HEK293 (cell line): ENCODE measurements at regions not wholly inside any gene's neighbourhood (a gene's known extent, or its start where the extent isn't known, plus 50 kb on each side); places are given as distances from the start of the nearest gene placed in this dataset.
A peak's percentile ranks its signal among the peaks of the same experiment; 100 is the strongest.

ENCODE experiments used
- CTCF ChIA-PET: fragments of 350-600 bp; formaldehyde crosslinking; extraction: SDS; loops from one replicate; lab custom pipeline; 2021; ENCODE audit warnings: antibody characterized with exemption; lab: Yijun Ruan, JAX
- POLR2A ChIA-PET: fragments of 300-600 bp; formaldehyde crosslinking; extraction: SDS; loops from one replicate; lab custom pipeline; 2020; ENCODE audit warnings: antibody characterized with exemption, inconsistent platforms; lab: Yijun Ruan, JAX
- H3K27ac ChIP-seq: fragments of 200-500 bp; sonication (Bioruptor generic); 2 replicates; pipeline ENCODE4 v1.5.1; 2014; ENCODE audit warnings: low read depth, low read length, control low read depth, inconsistent platforms; ENCODE audit errors: extremely low read depth
- H3K36me3 ChIP-seq, 2 experiments: fragments of 200-500 bp in 1 of 2; sonication (Bioruptor generic) in 1 of 2; 1 replicate in 1 of 2; 2 replicates in 1 of 2; pipeline ENCODE4 v1.5.1; 2014 to 2017; ENCODE audit warnings: inconsistent platforms in 2 of 2, low read length in 2 of 2; ENCODE audit not compliant: control insufficient read depth in 2 of 2, insufficient read depth in 1 of 2
- H3K4me1 ChIP-seq: fragments of 200-500 bp; sonication (Bioruptor generic); 2 replicates; pipeline ENCODE4 v1.5.1; 2014; ENCODE audit warnings: mild to moderate bottlenecking, low read length, inconsistent platforms; ENCODE audit not compliant: control insufficient read depth, insufficient read depth
- H3K4me3 ChIP-seq: 2 replicates; pipeline ENCODE4 v1.5.1; 2011; ENCODE audit warnings: low read depth, mild to moderate bottlenecking, control low read depth, low read length, moderate library complexity
- H3K9me3 ChIP-seq: fragments of 200-500 bp; sonication (Bioruptor generic); 2 replicates; pipeline ENCODE4 v1.5.1; 2014; ENCODE audit warnings: low read depth, low read length, inconsistent platforms; ENCODE audit not compliant: control insufficient read depth, insufficient read depth
- KLF8 ChIP-seq: fragments of 450-650 bp; formaldehyde crosslinking; IDR thresholded peaks from 2 replicates; pipeline ENCODE4 v1.5.1; 2016; ENCODE audit warnings: missing biosample characterization, missing genetic modification characterization
- MEIS1 ChIP-seq: sonication (generic); formaldehyde crosslinking; IDR thresholded peaks from 2 replicates; pipeline ENCODE4 v1.8.1; 2022; ENCODE audit warnings: missing genetic modification reagents, mild to moderate bottlenecking, borderline replicate concordance
- RBAK ChIP-seq: fragments of 450-650 bp; formaldehyde crosslinking; IDR thresholded peaks from 2 replicates; pipeline ENCODE4 v1.5.1; 2016; ENCODE audit warnings: missing biosample characterization, missing genetic modification characterization
- SP7 ChIP-seq: fragments of 450-650 bp; formaldehyde crosslinking; IDR thresholded peaks from 2 replicates; pipeline ENCODE4 v1.5.1; 2016; ENCODE audit warnings: missing biosample characterization, missing genetic modification characterization
- YY1 ChIP-seq: fragments of 450-650 bp; formaldehyde crosslinking; IDR thresholded peaks from 2 replicates; pipeline ENCODE4 v1.5.1; 2018; ENCODE audit warnings: missing biosample characterization, missing genetic modification characterization
- ZBTB1 ChIP-seq: fragments of 450-650 bp; formaldehyde crosslinking; IDR thresholded peaks from 2 replicates; pipeline ENCODE4 v1.5.1; 2016; ENCODE audit warnings: missing biosample characterization, missing genetic modification characterization
- ZNF146 ChIP-seq: fragments of 450-650 bp; formaldehyde crosslinking; IDR thresholded peaks from 2 replicates; pipeline ENCODE4 v1.5.1; 2016; ENCODE audit warnings: missing biosample characterization, missing genetic modification characterization
- ZNF16 ChIP-seq: fragments of 450-650 bp; formaldehyde crosslinking; IDR thresholded peaks from 2 replicates; pipeline ENCODE4 v1.5.1; 2016; ENCODE audit warnings: low read depth, missing biosample characterization, missing genetic modification characterization
- ZNF202 ChIP-seq: fragments of 450-650 bp; formaldehyde crosslinking; IDR thresholded peaks from 2 replicates; pipeline ENCODE4 v1.5.1; 2016; ENCODE audit warnings: missing biosample characterization, missing genetic modification characterization, borderline replicate concordance
- ZNF214 ChIP-seq: fragments of 450-650 bp; formaldehyde crosslinking; IDR thresholded peaks from 2 replicates; pipeline ENCODE4 v1.5.1; 2017; ENCODE audit warnings: missing biosample characterization, mild to moderate bottlenecking, missing genetic modification characterization, borderline replicate concordance
- ZNF311 ChIP-seq: fragments of 450-650 bp; formaldehyde crosslinking; IDR thresholded peaks from 2 replicates; pipeline ENCODE4 v1.5.1; 2017; ENCODE audit warnings: missing biosample characterization, missing genetic modification characterization, borderline replicate concordance
- ZNF335 ChIP-seq: fragments of 450-650 bp; formaldehyde crosslinking; conservative IDR thresholded peaks from 2 replicates; pipeline ENCODE4 v1.5.1; 2016; ENCODE audit warnings: missing biosample characterization, missing genetic modification characterization
- ZNF423 ChIP-seq: fragments of 450-650 bp; formaldehyde crosslinking; IDR thresholded peaks from 2 replicates; pipeline ENCODE4 v1.5.1; 2016; ENCODE audit warnings: missing biosample characterization, missing genetic modification characterization
- ZNF426 ChIP-seq: fragments of 450-650 bp; formaldehyde crosslinking; IDR thresholded peaks from 2 replicates; pipeline ENCODE4 v1.5.1; 2017; ENCODE audit warnings: missing biosample characterization, missing genetic modification characterization, mild to moderate bottlenecking, inconsistent platforms, moderate library complexity
- ZNF544 ChIP-seq: fragments of 450-650 bp; formaldehyde crosslinking; IDR thresholded peaks from 2 replicates; pipeline ENCODE4 v1.5.0; 2017; ENCODE audit warnings: missing biosample characterization, missing genetic modification characterization
- ZNF555 ChIP-seq: fragments of 450-650 bp; formaldehyde crosslinking; conservative IDR thresholded peaks from 2 replicates; pipeline ENCODE4 v1.5.1; 2017; ENCODE audit warnings: missing biosample characterization, mild to moderate bottlenecking, missing genetic modification characterization, inconsistent platforms
- ZNF560 ChIP-seq: fragments of 450-650 bp; formaldehyde crosslinking; IDR thresholded peaks from 2 replicates; pipeline ENCODE4 v1.5.1; 2017; ENCODE audit warnings: missing biosample characterization, missing genetic modification characterization, borderline replicate concordance
- ZNF623 ChIP-seq: fragments of 450-650 bp; formaldehyde crosslinking; IDR thresholded peaks from 2 replicates; pipeline ENCODE4 v1.5.1; 2016; ENCODE audit warnings: missing biosample characterization, missing genetic modification characterization
- ZNF76 ChIP-seq: fragments of 450-650 bp; formaldehyde crosslinking; IDR thresholded peaks from 2 replicates; pipeline ENCODE4; 2016; ENCODE audit warnings: low read depth, missing biosample characterization, missing genetic modification characterization, borderline replicate concordance
- TF ChIP-seq, protein P1 (sequence below): fragments of 450-650 bp; formaldehyde crosslinking; IDR thresholded peaks from 2 replicates; pipeline ENCODE4 v1.5.1; 2016; ENCODE audit warnings: missing biosample characterization, missing genetic modification characterization
- TF ChIP-seq, protein P2 (sequence below): fragments of 450-650 bp; formaldehyde crosslinking; IDR thresholded peaks from 2 replicates; pipeline ENCODE4 v1.5.1; 2016; ENCODE audit warnings: missing biosample characterization, missing genetic modification characterization
- TF ChIP-seq, protein P3 (sequence below): fragments of 450-650 bp; formaldehyde crosslinking; IDR thresholded peaks from 2 replicates; pipeline ENCODE4 v1.5.1; 2016; ENCODE audit warnings: missing biosample characterization, missing genetic modification characterization, low read depth
- TF ChIP-seq, protein P4 (sequence below): fragments of 450-650 bp; formaldehyde crosslinking; IDR thresholded peaks from 2 replicates; pipeline ENCODE4 v1.5.1; 2017; ENCODE audit warnings: missing biosample characterization, missing genetic modification characterization

DNA sequence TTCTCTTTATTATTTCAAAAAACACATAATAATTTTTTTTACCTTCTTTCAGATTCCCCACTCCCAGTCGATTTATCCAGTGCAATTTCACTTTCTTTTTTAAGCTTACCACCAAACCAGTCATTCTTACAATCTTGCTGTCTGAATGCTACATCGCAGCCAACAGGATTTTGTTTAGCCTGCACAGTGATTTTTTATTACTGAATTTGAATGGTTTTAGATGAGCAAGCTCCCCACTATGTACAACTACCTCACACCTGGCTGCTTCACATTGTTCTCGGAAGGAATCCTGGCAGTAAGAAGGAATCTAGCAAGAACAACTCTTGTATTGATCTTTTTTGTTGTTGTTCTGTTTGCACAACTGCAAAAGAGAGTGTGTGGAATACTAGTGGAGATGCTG lies 668.1 kb upstream of the WWC1 start:
- no peak overlapping the region for H3K27ac ChIP-seq
- POLR2A ChIA-PET: no interaction called here
- no peaks in the 10 kb centered on the region for H3K9me3 ChIP-seq
- no peaks in the 10 kb centered on the region for H3K4me1 ChIP-seq
- TF ChIP-seq SP7 (tag by site-specific recombination) (no peak), ZNF76 (tag by site-specific recombination) (no peak), MEIS1 (CRISPR knock-in tag) (no peak), RBAK (tag by site-specific recombination) (no peak), ZNF214 (tag by site-specific recombination) (no peak), ZNF202 (tag by site-specific recombination) (no peak), ZNF311 (no peak)
- TF ChIP-seq, protein P1, sequence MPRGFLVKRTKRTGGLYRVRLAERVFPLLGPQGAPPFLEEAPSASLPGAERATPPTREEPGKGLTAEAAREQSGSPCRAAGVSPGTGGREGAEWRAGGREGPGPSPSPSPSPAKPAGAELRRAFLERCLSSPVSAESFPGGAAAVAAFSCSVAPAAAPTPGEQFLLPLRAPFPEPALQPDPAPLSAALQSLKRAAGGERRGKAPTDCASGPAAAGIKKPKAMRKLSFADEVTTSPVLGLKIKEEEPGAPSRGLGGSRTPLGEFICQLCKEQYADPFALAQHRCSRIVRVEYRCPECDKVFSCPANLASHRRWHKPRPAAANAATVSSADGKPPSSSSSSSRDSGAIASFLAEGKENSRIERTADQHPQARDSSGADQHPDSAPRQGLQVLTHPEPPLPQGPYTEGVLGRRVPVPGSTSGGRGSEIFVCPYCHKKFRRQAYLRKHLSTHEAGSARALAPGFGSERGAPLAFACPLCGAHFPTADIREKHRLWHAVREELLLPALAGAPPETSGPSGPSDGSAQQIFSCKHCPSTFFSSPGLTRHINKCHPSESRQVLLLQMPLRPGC (tag by site-specific recombination): no peak
- TF ChIP-seq, protein P2, sequence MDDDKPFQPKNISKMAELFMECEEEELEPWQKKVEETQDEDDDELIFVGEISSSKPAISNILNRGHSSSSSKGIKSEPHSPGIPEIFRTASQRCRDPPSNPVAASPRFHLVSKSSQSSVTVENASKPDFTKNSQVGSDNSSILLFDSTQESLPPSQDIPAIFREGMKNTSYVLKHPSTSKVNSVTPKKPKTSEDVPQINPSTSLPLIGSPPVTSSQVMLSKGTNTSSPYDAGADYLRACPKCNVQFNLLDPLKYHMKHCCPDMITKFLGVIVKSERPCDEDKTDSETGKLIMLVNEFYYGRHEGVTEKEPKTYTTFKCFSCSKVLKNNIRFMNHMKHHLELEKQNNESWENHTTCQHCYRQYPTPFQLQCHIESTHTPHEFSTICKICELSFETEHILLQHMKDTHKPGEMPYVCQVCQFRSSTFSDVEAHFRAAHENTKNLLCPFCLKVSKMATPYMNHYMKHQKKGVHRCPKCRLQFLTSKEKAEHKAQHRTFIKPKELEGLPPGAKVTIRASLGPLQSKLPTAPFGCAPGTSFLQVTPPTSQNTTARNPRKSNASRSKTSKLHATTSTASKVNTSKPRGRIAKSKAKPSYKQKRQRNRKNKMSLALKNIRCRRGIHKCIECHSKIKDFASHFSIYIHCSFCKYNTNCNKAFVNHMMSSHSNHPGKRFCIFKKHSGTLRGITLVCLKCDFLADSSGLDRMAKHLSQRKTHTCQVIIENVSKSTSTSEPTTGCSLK (tag by site-specific recombination): no peak
- TF ChIP-seq, protein P3, sequence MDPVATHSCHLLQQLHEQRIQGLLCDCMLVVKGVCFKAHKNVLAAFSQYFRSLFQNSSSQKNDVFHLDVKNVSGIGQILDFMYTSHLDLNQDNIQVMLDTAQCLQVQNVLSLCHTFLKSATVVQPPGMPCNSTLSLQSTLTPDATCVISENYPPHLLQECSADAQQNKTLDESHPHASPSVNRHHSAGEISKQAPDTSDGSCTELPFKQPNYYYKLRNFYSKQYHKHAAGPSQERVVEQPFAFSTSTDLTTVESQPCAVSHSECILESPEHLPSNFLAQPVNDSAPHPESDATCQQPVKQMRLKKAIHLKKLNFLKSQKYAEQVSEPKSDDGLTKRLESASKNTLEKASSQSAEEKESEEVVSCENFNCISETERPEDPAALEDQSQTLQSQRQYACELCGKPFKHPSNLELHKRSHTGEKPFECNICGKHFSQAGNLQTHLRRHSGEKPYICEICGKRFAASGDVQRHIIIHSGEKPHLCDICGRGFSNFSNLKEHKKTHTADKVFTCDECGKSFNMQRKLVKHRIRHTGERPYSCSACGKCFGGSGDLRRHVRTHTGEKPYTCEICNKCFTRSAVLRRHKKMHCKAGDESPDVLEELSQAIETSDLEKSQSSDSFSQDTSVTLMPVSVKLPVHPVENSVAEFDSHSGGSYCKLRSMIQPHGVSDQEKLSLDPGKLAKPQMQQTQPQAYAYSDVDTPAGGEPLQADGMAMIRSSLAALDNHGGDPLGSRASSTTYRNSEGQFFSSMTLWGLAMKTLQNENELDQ (tag by site-specific recombination): no peak
- TF ChIP-seq, all 188 proteins: peak for 0
- CTCF ChIA-PET: no interaction called here
- Histone ChIP-seq H3K36me3 (no peaks in the 10 kb centered on the region), H3K4me3 (no peak overlapping the region)

DNA sequence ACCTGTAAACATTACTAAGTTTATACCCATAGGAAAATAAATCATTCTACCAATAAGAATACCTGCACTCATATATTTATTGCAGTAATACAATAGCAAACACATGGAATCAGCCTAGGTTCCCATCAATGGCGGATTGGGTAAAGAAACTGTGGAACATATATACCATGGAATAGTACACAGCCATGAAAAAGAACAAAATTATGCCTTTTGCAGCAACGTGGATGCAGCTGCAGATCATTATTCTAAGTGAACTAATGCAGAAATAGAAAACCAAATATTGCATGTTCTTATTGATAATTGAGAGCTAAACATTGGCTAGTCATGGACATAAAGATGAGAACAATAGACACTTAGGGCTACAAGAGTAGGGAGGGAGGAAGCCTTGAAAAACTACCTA lies 667.4 kb upstream of the WWC1 start:
- ChIA-PET CTCF (interaction anchor here (0.6 kb wide), 1 partner anchor 102 kb away, joined by 3 read pairs; no protein-coding TSS in a partner anchor), POLR2A (no interaction called here)
- Histone ChIP-seq H3K9me3 (no peaks in the 10 kb centered on the region), H3K4me3 (no peak overlapping the region), H3K4me1 (no peaks in the 10 kb centered on the region), H3K27ac (no peak overlapping the region), H3K36me3 (no peaks in the 10 kb centered on the region)
- TF ChIP-seq ZNF146 (tag by site-specific recombination): peak; percentile 61
- TF ChIP-seq ZNF426 (tag by site-specific recombination): no peak

DNA sequence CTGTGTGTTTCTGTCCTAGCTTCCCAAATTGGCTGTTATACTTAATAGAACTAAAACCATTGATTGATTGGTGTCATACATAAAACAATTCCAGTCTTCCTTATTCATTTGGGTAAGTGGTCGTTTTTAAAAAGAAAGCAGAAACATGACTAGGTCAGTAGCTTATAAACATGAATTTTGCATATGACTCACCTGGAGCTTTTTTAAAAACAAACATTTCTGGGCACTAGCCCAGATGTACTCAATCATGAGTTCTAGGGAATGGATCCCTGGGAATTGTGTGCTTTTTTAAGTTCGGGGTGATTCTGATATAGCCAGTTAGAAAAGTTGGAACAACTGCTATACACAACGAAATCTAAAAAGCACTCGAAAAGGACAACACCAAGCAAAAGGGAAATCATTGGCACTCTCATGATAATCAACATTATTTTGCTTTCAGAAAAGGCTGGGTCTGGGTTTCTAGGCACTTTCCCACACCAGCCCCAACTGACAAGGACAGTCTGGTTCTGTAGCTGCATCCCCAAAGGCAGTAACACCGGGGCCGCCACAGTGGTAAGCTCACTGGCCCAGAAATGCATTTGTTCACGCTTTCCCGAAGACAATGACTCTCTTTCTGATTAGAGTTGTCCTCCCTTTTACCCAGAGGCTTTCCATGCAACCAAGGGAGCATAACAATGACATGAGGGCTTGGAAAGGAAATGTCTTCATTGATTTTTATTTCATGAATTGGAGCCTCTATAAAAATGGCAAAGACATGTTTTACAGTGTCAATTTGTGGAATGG lies 664.9 kb upstream of the WWC1 start:
- Histone ChIP-seq H3K36me3 (no peaks in the 10 kb centered on the region), H3K27ac (no peak overlapping the region), H3K4me3 (no peak overlapping the region), H3K4me1 (no peaks in the 10 kb centered on the region), H3K9me3 (no peaks in the 10 kb centered on the region)
- ChIA-PET CTCF (no interaction called here), POLR2A (no interaction called here)
- no peak for TF ChIP-seq ZNF560
- TF ChIP-seq ZNF555: no peak
- no peak for TF ChIP-seq KLF8 (tag by site-specific recombination)
- no peak for TF ChIP-seq ZNF335 (tag by site-specific recombination)
- TF ChIP-seq, protein P4, sequence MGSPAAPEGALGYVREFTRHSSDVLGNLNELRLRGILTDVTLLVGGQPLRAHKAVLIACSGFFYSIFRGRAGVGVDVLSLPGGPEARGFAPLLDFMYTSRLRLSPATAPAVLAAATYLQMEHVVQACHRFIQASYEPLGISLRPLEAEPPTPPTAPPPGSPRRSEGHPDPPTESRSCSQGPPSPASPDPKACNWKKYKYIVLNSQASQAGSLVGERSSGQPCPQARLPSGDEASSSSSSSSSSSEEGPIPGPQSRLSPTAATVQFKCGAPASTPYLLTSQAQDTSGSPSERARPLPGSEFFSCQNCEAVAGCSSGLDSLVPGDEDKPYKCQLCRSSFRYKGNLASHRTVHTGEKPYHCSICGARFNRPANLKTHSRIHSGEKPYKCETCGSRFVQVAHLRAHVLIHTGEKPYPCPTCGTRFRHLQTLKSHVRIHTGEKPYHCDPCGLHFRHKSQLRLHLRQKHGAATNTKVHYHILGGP (tag by site-specific recombination): no peak
- TF ChIP-seq YY1 (tag by site-specific recombination): no peak
- TF ChIP-seq ZNF544 (tag by site-specific recombination): no peak
- no peak for TF ChIP-seq ZNF16 (tag by site-specific recombination)
- TF ChIP-seq ZNF423: no peak
- TF ChIP-seq ZBTB1 (tag by site-specific recombination): no peak
- TF ChIP-seq ZNF623 (tag by site-specific recombination): no peak
